ENCODE measurements at regions not wholly inside any gene's neighbourhood (a gene's known extent, or its start where the extent isn't known, plus 50 kb on each side); places are given as distances from the start of the nearest gene placed in this dataset.

- Histone ChIP-seq H3K4me2 (ENCODE audit: control insufficient read depth, extremely low read depth, insufficient read depth, low read depth, low read length) (no peak overlapping the region), H4K20me1 (ENCODE audit: control insufficient read depth, extremely low read depth, insufficient read depth, low read length) (no peaks in the 10 kb centered on the region), H3K27ac (ENCODE audit: control insufficient read depth, insufficient read depth, low read length) (no peak overlapping the region), H3K27me3 (ENCODE audit: control insufficient read depth, extremely low read depth, insufficient read depth, low read length) (peaks cover 50% of the 10 kb centered on the region), H3K4me1 (ENCODE audit: control insufficient read depth, extremely low read depth, insufficient read depth, low read length) (peaks cover 14% of the 10 kb centered on the region), H3K9me3 (ENCODE audit: control insufficient read depth, low read depth, low read length) (peaks cover 17% of the 10 kb centered on the region), H3K36me3 (ENCODE audit: control insufficient read depth in 2 of 2, extremely low read depth in 1 of 2, insufficient read depth in 2 of 2, low read length in 2 of 2) (no peaks in the 10 kb centered on the region), H3K9me1 (ENCODE audit: control insufficient read depth, extremely low read depth, insufficient read depth, low read length) (no peaks in the 10 kb centered on the region), H3K4me3 (ENCODE audit: control insufficient read depth in 2 of 3, extremely low read depth in 1 of 3, insufficient read depth in 2 of 3, low read depth in 1 of 3, low read length in 3 of 3) (no peak overlapping the region), H2AFZ (ENCODE audit: control insufficient read depth, low read length) (no peak overlapping the region), H3K79me2 (ENCODE audit: control insufficient read depth, insufficient read depth, low read length) (no peaks in the 10 kb centered on the region), H3K9ac (ENCODE audit: control insufficient read depth, extremely low read depth, insufficient read depth, low read length) (no peak overlapping the region)
- dilution Hi-C loops (cut with MboI; ENCODE audit: extremely low pct_ligation_motif_present, low sequenced_read_pairs), result no loop called here
- TF ChIP-seq EZH2 (IDR thresholded peaks at IDR 0.05; ENCODE audit: low read length) (no peak), CTCF (optimal IDR thresholded peaks at IDR 0.05 in 1 of 3, IDR thresholded peaks at IDR 0.05 in 1 of 3, conservative IDR thresholded peaks at IDR 0.05 in 1 of 3; ENCODE audit: extremely low read depth in 1 of 3, insufficient read depth in 2 of 3, low read length in 3 of 3) (no peak)
- DNase-seq (ENCODE audit: low read depth, low spot score) (no peak), FAIRE-seq (no peak)
These were observed 124.7 kb downstream of the WDR11 start for GRCh38 chr10:120975868-120976225.

GRCh38 chr10:120977897-120978296 lies 126.7 kb downstream of the WDR11 start:
- Histone ChIP-seq H3K36me3 (ENCODE audit: control insufficient read depth in 2 of 2, extremely low read depth in 1 of 2, insufficient read depth in 2 of 2, low read length in 2 of 2) (no peaks in the 10 kb centered on the region), H3K4me3 (ENCODE audit: control insufficient read depth in 2 of 3, extremely low read depth in 1 of 3, insufficient read depth in 2 of 3, low read depth in 1 of 3, low read length in 3 of 3) (no peak overlapping the region), H3K4me1 (ENCODE audit: control insufficient read depth, extremely low read depth, insufficient read depth, low read length) (peaks cover 14% of the 10 kb centered on the region), H3K4me2 (ENCODE audit: control insufficient read depth, extremely low read depth, insufficient read depth, low read depth, low read length) (no peak overlapping the region), H4K20me1 (ENCODE audit: control insufficient read depth, extremely low read depth, insufficient read depth, low read length) (no peaks in the 10 kb centered on the region), H3K9me3 (ENCODE audit: control insufficient read depth, low read depth, low read length) (peaks cover 16% of the 10 kb centered on the region), H2AFZ (ENCODE audit: control insufficient read depth, low read length) (no peak overlapping the region), H3K27me3 (ENCODE audit: control insufficient read depth, extremely low read depth, insufficient read depth, low read length) (peaks cover 45% of the 10 kb centered on the region), H3K9ac (ENCODE audit: control insufficient read depth, extremely low read depth, insufficient read depth, low read length) (no peak overlapping the region), H3K79me2 (ENCODE audit: control insufficient read depth, insufficient read depth, low read length) (no peaks in the 10 kb centered on the region), H3K27ac (ENCODE audit: control insufficient read depth, insufficient read depth, low read length) (no peak overlapping the region), H3K9me1 (ENCODE audit: control insufficient read depth, extremely low read depth, insufficient read depth, low read length) (no peaks in the 10 kb centered on the region)
- FAIRE-seq (no peak), DNase-seq (ENCODE audit: low read depth, low spot score) (no peak)
- TF ChIP-seq CTCF (optimal IDR thresholded peaks at IDR 0.05 in 1 of 3, IDR thresholded peaks at IDR 0.05 in 1 of 3, conservative IDR thresholded peaks at IDR 0.05 in 1 of 3; ENCODE audit: extremely low read depth in 1 of 3, insufficient read depth in 2 of 3, low read length in 3 of 3), result no peak
- TF ChIP-seq EZH2 (IDR thresholded peaks at IDR 0.05; ENCODE audit: low read length), result no peak
- dilution Hi-C loops (cut with MboI; ENCODE audit: extremely low pct_ligation_motif_present, low sequenced_read_pairs), result no loop called here
